GM19455 (cell line): ENCODE measurements at regions not wholly inside any gene's neighbourhood (a gene's known extent, or its start where the extent isn't known, plus 50 kb on each side); places are given as distances from the start of the nearest gene placed in this dataset.
"Not testable (repeated sequence)": the region's sequence is repeated elsewhere in the genome, so short reads cannot be mapped to it uniquely, and the experiment has no call there.

ENCODE experiments used
- ATAC-seq: cut with Tn5 transposase; IDR thresholded peaks from one replicate; pipeline ENCODE4 v1.9.1; 2021; ENCODE audit not compliant: unreplicated experiment

DNA sequence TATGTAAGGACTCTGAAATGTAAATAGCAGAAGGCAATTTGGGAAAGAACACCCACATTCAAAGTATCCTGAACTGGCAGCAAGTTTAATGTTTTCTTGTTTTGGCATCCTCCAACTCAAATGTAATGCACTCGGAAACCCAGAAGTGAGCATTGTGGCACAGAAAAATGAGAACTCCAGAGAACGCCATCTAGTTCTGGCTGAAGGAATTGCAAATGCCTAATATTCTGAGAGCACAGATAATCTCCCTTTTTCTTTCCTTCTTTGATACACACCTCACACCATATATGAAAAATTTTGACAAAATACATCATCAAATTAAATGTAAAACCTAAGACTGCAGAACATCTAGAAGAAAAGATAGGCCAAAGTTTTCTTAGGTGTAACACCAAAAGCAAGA is 52.1 kb downstream of the PWWP3B start:
- ATAC-seq, result no peak

DNA sequence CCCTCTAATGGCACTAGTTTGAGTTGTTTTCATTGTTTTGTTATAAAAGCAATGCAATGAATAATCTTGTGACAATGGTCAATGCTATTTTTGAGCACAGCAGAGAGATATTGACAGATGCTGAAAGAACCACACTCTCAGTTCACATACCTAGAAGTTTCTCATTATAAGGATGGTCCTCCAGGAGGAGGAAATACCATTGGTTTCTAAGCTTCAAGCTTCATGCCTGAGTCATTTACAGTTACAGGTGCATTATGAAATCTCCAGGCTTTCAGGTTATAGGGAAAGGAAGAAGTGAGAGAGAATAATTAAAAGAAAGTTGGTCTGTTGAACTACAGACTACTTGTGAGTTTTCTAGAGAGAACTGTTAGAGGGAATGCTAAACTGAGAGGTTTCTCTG is 75.3 kb downstream of the PWWP3B start:
- ATAC-seq, result no peak

DNA sequence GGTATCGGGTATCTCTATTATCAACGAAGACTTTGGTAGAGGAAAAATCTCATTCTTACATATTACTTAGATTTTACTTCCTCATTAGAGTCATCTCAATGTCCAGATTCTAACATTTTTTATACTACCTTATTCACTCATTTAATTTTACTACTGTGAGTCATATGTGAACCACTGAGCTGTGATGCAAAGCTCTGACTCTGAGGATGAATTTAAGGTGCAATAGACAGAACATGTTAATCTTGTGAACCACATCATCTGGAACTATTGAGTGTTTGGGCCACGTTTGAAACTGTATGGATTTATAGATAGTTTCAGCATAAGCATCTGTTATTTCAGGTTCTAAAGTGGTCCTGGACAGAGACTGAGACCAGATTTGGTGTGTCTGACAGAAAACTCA is 78.4 kb downstream of the PWWP3B start:
- ATAC-seq, result no peak

DNA sequence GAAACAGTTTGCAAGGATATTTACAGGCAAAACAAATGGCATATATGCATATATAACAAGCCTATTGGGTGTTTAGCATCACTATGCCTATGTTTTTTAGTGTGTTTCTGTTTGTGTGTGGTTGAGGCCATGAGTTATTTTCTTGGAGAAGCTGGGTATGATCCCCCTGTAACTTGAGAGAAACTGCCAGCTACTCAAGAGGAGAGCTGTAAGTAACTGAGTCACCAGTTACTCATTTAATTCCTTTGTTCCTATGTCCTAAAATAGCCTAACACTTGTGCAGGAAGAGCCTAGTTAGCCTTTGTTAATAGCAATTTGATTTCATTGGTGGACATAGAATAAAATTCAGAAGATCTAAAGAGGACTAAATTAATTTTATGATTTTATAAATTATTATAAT is 79.1 kb downstream of the PWWP3B start:
- ATAC-seq, result no peak

DNA sequence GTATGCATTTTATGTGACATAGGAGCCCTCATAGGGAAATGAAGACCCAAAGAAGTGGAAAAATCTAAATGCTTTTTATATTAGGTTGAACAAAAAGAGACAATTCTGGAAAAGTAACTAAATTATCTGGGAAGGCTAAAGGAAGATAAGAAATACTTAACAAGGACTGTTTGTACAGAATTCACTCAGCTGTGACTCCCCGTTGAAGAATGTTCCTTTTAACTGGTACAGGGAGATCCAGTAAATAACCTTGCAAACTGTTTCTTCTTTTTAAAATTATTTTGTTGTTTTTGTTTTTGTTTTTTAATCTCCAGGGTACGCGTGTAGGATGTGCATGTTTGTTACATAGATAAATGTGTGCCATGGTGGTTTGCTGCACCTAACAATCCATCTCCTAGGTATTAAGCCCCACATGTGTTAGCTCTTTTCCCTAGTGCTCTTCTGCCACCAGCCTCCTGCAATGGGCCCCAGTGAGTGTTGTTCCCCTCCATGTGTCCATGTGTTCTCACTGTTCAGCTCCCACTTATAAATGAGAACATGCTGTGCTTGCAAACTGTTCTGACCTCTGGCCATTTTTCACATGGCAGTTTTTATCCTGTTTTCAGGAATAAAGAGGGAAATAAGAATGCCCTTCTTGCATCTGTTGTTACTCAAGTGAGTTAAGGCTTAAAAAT is 81.7 kb downstream of the PWWP3B start:
- ATAC-seq, result no peak

DNA sequence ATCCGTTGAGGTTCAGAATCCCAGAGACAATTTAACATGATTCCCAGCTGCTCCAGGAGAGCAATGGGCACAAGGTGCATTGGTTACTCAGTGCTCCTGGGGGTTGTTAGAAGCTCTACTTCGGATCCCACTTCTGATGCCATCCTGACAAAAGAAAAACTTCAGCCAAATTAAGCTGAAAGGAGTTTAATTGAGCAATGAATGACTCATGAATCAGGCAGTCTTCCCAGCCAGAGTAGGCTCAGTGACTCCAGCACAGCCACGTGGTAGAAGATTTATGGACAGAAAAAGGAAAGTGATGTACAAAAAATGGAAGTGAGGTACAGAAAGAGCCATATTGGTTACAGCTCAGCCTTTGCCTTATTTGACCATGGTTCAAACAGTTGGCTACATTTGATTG is 95.7 kb downstream of the PWWP3B start:
- ATAC-seq, result no peak

DNA sequence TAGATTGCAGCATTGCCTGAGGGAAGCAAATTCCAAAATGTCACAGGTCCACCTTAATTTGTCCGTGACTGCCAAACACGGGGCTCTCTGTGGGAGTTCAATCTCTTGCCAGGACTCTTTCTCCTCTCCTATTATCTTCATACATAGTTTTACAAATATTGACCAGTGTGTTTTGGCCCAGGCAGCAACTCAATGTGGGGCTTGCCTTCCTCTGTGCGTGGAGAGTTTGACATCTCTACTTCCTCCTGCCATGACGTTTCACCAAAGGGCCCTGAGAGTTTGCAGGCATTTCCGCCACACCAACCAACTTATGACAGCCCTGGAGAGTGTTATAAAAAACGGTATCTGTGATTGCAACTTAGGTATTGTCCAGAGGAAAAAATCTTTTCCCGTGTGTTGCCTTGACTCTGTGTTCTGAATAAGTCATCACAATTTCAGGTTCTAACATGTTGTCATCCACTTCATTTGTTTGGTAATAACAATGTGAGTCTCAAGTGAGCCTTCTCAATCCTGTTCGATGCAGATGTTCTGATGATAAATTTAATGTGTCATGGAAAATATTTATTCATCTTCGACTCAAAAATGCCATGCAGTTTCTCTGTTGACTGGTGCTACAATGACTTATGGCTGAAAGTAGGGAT is 106.0 kb downstream of the PWWP3B start:
- ATAC-seq, result not testable (repeated sequence)

DNA sequence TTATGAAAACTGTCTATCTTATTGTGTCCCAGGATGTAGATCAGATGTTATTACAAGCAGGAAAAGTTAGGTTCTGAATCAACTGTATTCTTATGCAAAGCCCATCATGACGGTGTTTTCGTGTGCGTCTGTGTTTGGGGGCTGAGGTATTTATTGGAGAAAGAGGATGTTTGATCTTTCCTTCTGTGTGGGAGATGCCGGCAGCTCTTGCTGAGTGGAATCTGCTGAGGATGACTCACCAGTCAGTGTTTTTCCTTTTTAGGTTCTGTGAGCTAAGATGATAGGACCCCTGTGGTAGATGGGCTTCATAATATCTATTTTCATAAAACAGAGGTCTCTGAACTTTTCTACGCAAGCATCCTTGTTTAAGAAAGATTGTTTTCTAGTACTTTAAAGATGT is 107.1 kb downstream of the PWWP3B start:
- ATAC-seq, result not testable (repeated sequence)

DNA sequence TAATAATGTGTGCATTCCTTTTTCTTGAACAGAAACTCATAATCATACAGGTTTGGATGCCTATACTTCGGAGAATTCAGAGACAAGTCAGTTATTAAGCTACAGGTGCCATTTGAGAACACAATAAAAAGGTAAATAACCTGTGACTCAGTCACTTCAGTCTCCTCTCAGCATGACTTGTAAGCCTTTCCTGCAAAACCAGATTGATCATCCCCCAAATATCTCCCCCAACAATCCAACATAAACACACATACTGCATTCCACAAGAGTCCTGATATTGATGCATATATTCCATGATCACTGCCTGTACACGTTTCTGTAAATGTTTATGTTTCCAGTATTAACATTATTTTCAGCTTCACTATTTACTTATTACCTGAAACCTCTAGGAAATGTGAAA is 110.8 kb downstream of the PWWP3B start:
- ATAC-seq, result no peak

DNA sequence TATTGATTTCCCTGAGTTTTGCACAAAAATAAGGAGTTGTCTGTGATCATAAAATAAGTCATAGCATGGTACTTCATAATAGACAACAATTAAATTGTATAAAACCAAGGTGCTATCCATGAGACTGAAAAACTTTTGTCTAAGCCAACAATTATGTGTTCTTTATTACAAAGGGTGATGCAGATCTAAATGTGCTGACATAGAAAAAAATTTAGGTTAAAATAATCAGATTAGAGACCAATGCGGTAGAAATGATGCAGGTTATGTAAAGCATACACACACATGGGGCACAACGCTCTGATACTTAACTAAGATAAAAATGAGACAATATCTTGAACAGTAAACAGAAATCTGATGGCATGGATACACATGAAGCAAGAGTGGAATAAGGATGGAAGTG is 113.3 kb downstream of the PWWP3B start:
- ATAC-seq, result no peak

DNA sequence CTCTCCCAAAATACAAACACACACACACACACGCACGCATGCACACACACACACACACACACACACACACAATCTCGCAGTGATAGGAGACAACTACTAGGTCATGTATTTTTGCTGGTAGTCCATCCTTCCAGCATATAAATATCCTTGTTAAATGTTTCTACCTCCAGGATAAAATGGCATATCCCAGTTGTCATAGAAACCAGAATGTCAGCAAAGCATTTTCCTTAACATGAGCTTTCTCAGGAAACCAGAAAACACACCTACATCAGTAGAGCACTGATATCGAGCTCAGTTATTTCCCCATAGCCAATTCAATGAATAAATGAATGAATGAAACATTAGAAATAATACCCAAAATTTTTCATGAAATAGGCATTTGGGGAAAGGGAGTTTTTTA is 115.7 kb downstream of the PWWP3B start:
- ATAC-seq, result no peak

DNA sequence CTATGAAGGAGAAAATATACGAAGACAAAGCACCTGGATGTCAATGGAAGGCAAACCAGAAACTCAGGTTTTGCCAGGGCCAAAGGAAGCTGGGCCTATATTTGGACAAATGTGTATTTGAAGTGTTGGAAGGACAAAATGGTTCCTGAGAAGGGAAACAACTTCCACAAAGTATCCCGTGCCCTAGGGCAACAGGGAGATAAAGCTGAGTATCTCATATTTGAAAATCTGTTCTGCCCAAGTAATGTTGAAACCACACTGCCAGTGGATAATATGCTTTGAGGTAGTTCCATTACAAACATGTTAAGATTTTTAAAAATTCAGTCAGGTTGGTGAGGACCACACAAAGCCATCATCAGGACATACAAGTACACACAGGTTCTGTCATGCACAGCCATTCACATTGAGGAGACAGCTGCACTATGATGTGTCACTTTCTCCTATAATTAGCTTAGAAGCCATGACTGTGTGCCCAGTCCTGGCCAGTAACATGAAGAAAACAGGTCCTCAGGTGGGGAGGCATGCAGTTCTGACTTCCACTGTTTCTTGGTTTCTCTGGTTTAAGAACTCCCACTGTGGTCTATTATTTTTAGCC is 116.4 kb downstream of the PWWP3B start:
- ATAC-seq, result no peak

DNA sequence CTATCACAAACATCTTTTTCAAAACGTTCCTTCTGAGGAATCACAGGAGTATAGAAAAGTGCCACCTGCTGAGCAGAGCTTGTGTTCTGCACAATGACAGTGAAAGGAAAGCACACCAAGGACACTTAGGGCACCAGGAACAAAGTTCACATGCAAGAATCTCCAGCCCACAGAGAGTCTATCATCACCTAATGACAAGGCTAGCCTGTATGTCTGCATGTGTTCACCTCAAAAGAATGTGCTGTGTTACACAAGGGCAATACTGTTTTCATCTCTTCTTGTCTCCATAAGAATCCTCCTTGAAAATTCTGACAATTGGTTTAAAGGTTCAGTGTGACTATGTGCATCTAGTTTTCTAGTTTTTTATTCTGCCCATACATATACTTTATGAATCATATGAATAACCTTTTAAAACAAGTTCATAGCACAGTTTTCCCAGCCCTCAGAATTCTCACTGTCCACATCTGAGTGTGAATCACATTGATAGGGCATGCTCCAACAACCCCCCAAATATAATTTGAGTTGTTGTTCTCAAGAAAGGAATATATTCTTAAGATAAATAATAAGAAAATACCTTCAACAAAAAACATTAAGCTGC is 118.0 kb downstream of the PWWP3B start:
- no peak for ATAC-seq

DNA sequence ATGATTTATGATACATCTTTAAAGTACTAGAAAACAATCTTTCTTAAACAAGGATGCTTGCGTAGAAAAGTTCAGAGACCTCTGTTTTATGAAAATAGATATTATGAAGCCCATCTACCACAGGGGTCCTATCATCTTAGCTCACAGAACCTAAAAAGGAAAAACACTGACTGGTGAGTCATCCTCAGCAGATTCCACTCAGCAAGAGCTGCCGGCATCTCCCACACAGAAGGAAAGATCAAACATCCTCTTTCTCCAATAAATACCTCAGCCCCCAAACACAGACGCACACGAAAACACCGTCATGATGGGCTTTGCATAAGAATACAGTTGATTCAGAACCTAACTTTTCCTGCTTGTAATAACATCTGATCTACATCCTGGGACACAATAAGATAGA is 122.7 kb downstream of the PWWP3B start:
- ATAC-seq, result not testable (repeated sequence)

DNA sequence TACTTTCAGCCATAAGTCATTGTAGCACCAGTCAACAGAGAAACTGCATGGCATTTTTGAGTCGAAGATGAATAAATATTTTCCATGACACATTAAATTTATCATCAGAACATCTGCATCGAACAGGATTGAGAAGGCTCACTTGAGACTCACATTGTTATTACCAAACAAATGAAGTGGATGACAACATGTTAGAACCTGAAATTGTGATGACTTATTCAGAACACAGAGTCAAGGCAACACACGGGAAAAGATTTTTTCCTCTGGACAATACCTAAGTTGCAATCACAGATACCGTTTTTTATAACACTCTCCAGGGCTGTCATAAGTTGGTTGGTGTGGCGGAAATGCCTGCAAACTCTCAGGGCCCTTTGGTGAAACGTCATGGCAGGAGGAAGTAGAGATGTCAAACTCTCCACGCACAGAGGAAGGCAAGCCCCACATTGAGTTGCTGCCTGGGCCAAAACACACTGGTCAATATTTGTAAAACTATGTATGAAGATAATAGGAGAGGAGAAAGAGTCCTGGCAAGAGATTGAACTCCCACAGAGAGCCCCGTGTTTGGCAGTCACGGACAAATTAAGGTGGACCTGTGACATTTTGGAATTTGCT is 123.8 kb downstream of the PWWP3B start:
- ATAC-seq, result not testable (repeated sequence)

DNA sequence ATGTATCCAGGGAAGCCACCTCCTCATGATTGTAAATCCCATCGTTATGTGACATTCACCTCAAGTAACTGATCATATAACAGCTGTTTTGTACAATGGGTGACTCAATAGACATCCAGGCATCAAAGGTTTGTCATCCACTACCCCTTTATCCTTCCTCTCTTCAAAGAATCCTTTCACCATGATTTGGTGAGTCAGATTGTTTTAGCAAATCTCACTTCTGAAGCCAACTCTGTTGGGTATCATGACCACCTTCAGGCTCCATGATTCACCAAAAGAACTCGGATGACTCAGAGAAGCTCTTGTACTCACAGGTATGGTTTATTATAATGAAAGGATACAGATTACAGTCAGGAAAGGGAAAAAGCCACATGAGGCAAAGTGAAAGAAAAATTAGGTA is 132.1 kb downstream of the PWWP3B start:
- ATAC-seq, result no peak

DNA sequence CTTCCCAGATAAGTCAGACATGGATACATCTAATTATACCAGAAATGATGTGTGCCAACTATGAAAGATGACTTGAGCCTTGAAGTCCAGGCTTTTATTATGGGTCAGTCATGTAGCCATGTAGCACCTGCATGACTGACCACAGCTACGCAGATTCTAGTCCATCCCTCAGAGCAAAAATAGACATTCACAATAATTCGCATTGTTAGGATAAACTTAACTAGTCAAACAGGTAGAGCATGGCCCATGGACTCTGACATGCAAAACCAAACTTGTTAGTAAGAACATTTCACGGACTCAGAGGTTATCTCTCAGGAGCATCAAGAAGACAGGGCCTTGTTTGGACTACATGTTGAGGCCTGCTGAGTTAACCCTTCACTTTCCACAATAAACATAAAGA is 132.6 kb downstream of the PWWP3B start:
- ATAC-seq, result no peak

DNA sequence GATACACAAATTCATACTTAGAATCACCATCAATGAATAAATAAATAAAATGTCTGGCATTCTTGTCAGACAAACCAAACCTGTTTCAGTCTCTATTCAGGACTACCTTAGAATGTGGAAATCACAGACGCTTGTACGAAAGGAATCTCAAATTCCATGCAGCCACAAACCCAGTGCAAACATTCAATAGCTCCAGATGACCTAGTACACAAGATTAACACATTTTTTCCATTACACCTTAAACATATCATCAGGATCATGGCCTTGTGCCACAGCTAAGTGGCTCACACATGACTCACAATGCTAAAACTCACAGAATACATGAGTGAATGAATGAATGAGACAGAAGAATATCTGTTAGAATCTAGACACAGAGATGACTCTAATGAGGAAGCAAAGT is 134.2 kb downstream of the PWWP3B start:
- ATAC-seq, result no peak

DNA sequence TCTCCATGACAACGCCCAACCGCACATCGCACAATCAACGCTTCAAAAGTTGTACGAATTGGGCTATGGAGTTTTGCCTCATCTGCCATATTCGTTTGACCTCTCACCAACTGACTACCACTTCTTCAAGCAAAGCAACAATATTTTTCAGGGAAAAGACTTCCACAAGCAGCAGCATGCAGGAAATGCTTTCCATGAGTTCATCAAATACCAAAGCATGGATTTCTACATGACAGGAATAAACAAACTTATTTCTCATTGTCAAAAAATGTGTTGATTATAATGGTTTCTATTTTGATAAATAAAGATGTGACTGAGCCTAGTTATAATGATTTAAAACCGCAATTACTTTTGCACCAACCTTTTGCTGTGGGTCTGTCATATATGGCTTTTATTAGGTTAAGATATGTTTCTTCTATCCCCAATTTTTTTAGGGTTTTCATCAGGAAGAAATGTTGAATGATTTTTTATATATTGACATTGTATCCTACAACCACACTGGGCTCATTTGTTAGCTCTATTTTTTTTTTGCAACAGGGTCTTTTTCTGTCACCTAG is 138.4 kb downstream of the PWWP3B start:
- no peak for ATAC-seq

DNA sequence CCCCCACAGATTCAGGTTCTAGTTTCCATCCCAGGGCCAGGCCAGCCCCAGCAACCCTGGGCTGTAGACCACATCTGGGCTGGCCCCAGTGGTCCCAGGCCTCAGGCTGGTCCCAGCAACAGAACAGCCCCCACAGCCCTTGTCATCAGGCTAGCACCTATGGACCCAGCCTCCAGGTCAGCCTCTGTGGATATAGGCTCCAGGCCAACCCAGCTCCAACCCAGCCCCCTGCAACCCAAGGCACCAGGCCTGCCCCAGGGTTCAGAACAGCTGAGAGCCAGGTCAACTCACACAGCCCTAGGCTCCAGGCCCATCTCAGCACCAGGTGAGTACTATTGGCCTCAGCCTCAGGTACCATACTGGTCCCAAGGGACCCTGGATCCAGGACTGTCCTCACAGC is 155.3 kb downstream of the PWWP3B start:
- ATAC-seq, result no peak

DNA sequence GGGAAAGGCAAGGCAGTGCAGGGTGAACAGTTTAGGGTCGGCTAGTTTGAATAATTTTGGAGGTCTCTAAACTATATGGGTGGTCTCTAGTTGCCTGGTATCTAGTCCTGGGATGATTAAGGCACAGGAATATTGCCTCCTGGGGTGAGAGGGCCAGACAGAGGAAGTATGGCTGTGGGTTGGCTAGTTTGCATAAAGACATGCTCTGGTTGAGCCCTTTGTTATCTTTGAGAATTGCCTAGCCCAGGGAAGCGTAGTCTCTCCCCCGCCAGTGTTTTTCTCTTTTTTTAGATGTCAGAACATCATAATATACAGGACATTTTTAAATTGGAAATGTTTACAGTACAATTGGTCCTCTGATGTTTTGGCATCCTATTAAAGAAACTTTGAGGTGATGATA is 163.5 kb downstream of the PWWP3B start:
- no peak for ATAC-seq

DNA sequence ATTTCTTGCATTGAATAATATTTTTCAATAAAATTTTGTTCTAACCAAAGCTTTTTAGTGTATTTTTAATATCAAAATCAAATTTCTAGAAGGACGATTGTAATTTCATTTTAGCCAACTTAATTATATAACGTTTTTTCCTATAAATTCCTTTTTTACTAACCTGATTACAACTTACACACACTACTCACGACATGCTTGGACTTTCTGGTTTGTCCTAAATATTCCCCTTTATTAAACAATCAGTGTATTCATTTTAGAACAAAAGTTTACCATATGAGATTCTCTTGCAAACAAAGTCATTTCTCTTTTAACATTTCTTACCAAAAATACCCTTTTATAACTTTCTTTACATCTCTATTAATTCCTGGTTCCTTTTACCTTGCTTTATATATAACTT is 173.7 kb downstream of the PWWP3B start:
- ATAC-seq, result no peak
